ENCODE measurements at regions not wholly inside any gene's neighbourhood (a gene's known extent, or its start where the extent isn't known, plus 50 kb on each side); places are given as distances from the start of the nearest gene placed in this dataset.

- no peaks in the 10 kb centered on the region for H3K36me3 ChIP-seq (ENCODE audit: control insufficient read depth in 1 of 2, insufficient read depth in 2 of 2, low read length in 2 of 2)
- H3K27ac ChIP-seq (ENCODE audit: low read depth, low read length) = no peak overlapping the region
- no peak overlapping the region for H2BK12ac ChIP-seq (ENCODE audit: low read length)
- H2BK5ac ChIP-seq (ENCODE audit: low read depth, low read length, poor library complexity) = no peak overlapping the region
- H4K8ac ChIP-seq (ENCODE audit: low read depth, low read length) = no peak overlapping the region
- H3K9me3 ChIP-seq (ENCODE audit: insufficient read depth, low read depth, low read length) = no peaks in the 10 kb centered on the region
- no peak overlapping the region for H3K4ac ChIP-seq (ENCODE audit: low read depth, low read length)
- H3K4me3 ChIP-seq (ENCODE audit: low read depth, low read length) = no peak overlapping the region
- no peak overlapping the region for H4K91ac ChIP-seq (ENCODE audit: low read depth, low read length)
- H3K9ac ChIP-seq (ENCODE audit: low read length) = no peak overlapping the region
- no peak overlapping the region for H4K12ac ChIP-seq (ENCODE audit: low read depth, low read length)
- H3K79me1 ChIP-seq (ENCODE audit: low read length) = no peaks in the 10 kb centered on the region
- H3K79me2 ChIP-seq (ENCODE audit: control insufficient read depth, insufficient read depth, low read length, poor library complexity) = no peaks in the 10 kb centered on the region
- H3K23ac ChIP-seq (ENCODE audit: low read length) = no peak overlapping the region
- no peak overlapping the region for H2AFZ ChIP-seq (ENCODE audit: insufficient read depth, low read length, poor library complexity)
- H3K18ac ChIP-seq (ENCODE audit: low read length) = no peak overlapping the region
- no peaks in the 10 kb centered on the region for H3K4me1 ChIP-seq (ENCODE audit: control insufficient read depth in 1 of 2, insufficient read depth in 2 of 2, low read length in 2 of 2)
- H3K14ac ChIP-seq (ENCODE audit: low read length) = no peak overlapping the region
- no peak overlapping the region for H3K4me2 ChIP-seq (ENCODE audit: low read length)
- no peak for DNase-seq
- H3K27me3 ChIP-seq (ENCODE audit: insufficient read depth, low read length) = no peaks in the 10 kb centered on the region
- no peak overlapping the region for H2BK120ac ChIP-seq (ENCODE audit: insufficient read depth, low read length, poor library complexity)
- H2AK5ac ChIP-seq (ENCODE audit: low read length) = no peak overlapping the region
Observed at GRCh38 chr1:102074874-102075273, 78.1 kb upstream of the OLFM3 start.

DNA sequence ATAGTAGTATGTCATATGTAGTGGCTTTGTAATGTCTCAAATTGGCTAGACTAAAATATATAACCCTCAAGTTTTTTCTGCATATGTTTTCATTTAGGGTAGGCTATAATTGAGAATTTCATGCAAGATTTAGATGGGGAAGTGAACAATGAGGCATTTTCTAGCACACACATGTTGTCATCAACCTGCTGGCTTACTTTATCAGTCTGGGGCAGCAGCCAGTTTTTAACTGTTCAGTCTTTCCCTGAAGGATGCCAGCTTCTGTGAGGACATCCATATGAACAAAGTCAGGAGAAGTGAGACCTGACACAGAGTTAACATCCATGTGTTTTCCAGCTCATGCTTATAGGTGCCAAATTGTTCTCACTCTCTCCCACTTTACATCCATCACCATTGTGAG lies 74.7 kb upstream of the OLFM3 start:
- Histone ChIP-seq H3K4me1 (ENCODE audit: control insufficient read depth in 1 of 2, insufficient read depth in 2 of 2, low read length in 2 of 2) (no peaks in the 10 kb centered on the region), H2AK5ac (ENCODE audit: low read length) (no peak overlapping the region), H3K23ac (ENCODE audit: low read length) (no peak overlapping the region), H4K91ac (ENCODE audit: low read depth, low read length) (no peak overlapping the region), H4K12ac (ENCODE audit: low read depth, low read length) (no peak overlapping the region), H3K4me3 (ENCODE audit: low read depth, low read length) (no peak overlapping the region), H3K27me3 (ENCODE audit: insufficient read depth, low read length) (no peaks in the 10 kb centered on the region), H3K79me1 (ENCODE audit: low read length) (no peaks in the 10 kb centered on the region), H3K14ac (ENCODE audit: low read length) (no peak overlapping the region), H2BK120ac (ENCODE audit: insufficient read depth, low read length, poor library complexity) (no peak overlapping the region), H2BK12ac (ENCODE audit: low read length) (no peak overlapping the region), H3K4me2 (ENCODE audit: low read length) (no peak overlapping the region), H3K4ac (ENCODE audit: low read depth, low read length) (no peak overlapping the region), H3K79me2 (ENCODE audit: control insufficient read depth, insufficient read depth, low read length, poor library complexity) (no peaks in the 10 kb centered on the region), H2BK5ac (ENCODE audit: low read depth, low read length, poor library complexity) (no peak overlapping the region), H3K36me3 (ENCODE audit: control insufficient read depth in 1 of 2, insufficient read depth in 2 of 2, low read length in 2 of 2) (no peaks in the 10 kb centered on the region), H3K9me3 (ENCODE audit: insufficient read depth, low read depth, low read length) (no peaks in the 10 kb centered on the region), H3K18ac (ENCODE audit: low read length) (no peak overlapping the region), H3K9ac (ENCODE audit: low read length) (no peak overlapping the region), H3K27ac (ENCODE audit: low read depth, low read length) (no peak overlapping the region), H4K8ac (ENCODE audit: low read depth, low read length) (no peak overlapping the region), H2AFZ (ENCODE audit: insufficient read depth, low read length, poor library complexity) (no peak overlapping the region)
- no peak for DNase-seq

- no peaks in the 10 kb centered on the region for H3K79me2 ChIP-seq (ENCODE audit: control insufficient read depth, insufficient read depth, low read length, poor library complexity)
- WGBS (ENCODE audit: extremely low coverage, insufficient coverage, insufficient read length) = no CpG with 5 or more reads among the region's 1 CpG
- no peak overlapping the region for H4K91ac ChIP-seq (ENCODE audit: low read depth, low read length)
- H2AK5ac ChIP-seq (ENCODE audit: low read length) = no peak overlapping the region
- H3K9me3 ChIP-seq (ENCODE audit: insufficient read depth, low read depth, low read length) = no peaks in the 10 kb centered on the region
- no peak overlapping the region for H3K4me3 ChIP-seq (ENCODE audit: low read depth, low read length)
- H3K23ac ChIP-seq (ENCODE audit: low read length) = no peak overlapping the region
- H3K4ac ChIP-seq (ENCODE audit: low read depth, low read length) = no peak overlapping the region
- no peak overlapping the region for H4K12ac ChIP-seq (ENCODE audit: low read depth, low read length)
- no peak overlapping the region for H3K14ac ChIP-seq (ENCODE audit: low read length)
- no peak overlapping the region for H3K4me2 ChIP-seq (ENCODE audit: low read length)
- no peaks in the 10 kb centered on the region for H3K36me3 ChIP-seq (ENCODE audit: control insufficient read depth in 1 of 2, insufficient read depth in 2 of 2, low read length in 2 of 2)
- no peaks in the 10 kb centered on the region for H3K4me1 ChIP-seq (ENCODE audit: control insufficient read depth in 1 of 2, insufficient read depth in 2 of 2, low read length in 2 of 2)
- no peak overlapping the region for H3K18ac ChIP-seq (ENCODE audit: low read length)
- no peak overlapping the region for H3K9ac ChIP-seq (ENCODE audit: low read length)
- H2BK5ac ChIP-seq (ENCODE audit: low read depth, low read length, poor library complexity) = no peak overlapping the region
- H3K79me1 ChIP-seq (ENCODE audit: low read length) = no peaks in the 10 kb centered on the region
- no peaks in the 10 kb centered on the region for H3K27me3 ChIP-seq (ENCODE audit: insufficient read depth, low read length)
- no peak overlapping the region for H2AFZ ChIP-seq (ENCODE audit: insufficient read depth, low read length, poor library complexity)
- H2BK12ac ChIP-seq (ENCODE audit: low read length) = no peak overlapping the region
- no peak for DNase-seq
- no peak overlapping the region for H4K8ac ChIP-seq (ENCODE audit: low read depth, low read length)
- no peak overlapping the region for H3K27ac ChIP-seq (ENCODE audit: low read depth, low read length)
- no peak overlapping the region for H2BK120ac ChIP-seq (ENCODE audit: insufficient read depth, low read length, poor library complexity)
Observed at GRCh38 chr1:102050556-102050955, 53.8 kb upstream of the OLFM3 start.

GRCh38 chr1:102047724-102048123 lies 51.0 kb upstream of the OLFM3 start:
- Histone ChIP-seq H2AFZ (ENCODE audit: insufficient read depth, low read length, poor library complexity) (no peak overlapping the region), H2BK120ac (ENCODE audit: insufficient read depth, low read length, poor library complexity) (no peak overlapping the region), H4K91ac (ENCODE audit: low read depth, low read length) (no peak overlapping the region), H3K4me2 (ENCODE audit: low read length) (no peak overlapping the region), H3K79me1 (ENCODE audit: low read length) (no peaks in the 10 kb centered on the region), H3K18ac (ENCODE audit: low read length) (no peak overlapping the region), H3K14ac (ENCODE audit: low read length) (no peak overlapping the region), H3K23ac (ENCODE audit: low read length) (no peak overlapping the region), H4K8ac (ENCODE audit: low read depth, low read length) (no peak overlapping the region), H4K12ac (ENCODE audit: low read depth, low read length) (no peak overlapping the region), H3K79me2 (ENCODE audit: control insufficient read depth, insufficient read depth, low read length, poor library complexity) (no peaks in the 10 kb centered on the region), H3K4me1 (ENCODE audit: control insufficient read depth in 1 of 2, insufficient read depth in 2 of 2, low read length in 2 of 2) (no peaks in the 10 kb centered on the region), H3K27ac (ENCODE audit: low read depth, low read length) (no peak overlapping the region), H3K9ac (ENCODE audit: low read length) (no peak overlapping the region), H3K36me3 (ENCODE audit: control insufficient read depth in 1 of 2, insufficient read depth in 2 of 2, low read length in 2 of 2) (no peaks in the 10 kb centered on the region), H3K4me3 (ENCODE audit: low read depth, low read length) (no peak overlapping the region), H3K27me3 (ENCODE audit: insufficient read depth, low read length) (no peaks in the 10 kb centered on the region), H2BK12ac (ENCODE audit: low read length) (no peak overlapping the region), H2BK5ac (ENCODE audit: low read depth, low read length, poor library complexity) (no peak overlapping the region), H3K9me3 (ENCODE audit: insufficient read depth, low read depth, low read length) (no peaks in the 10 kb centered on the region), H3K4ac (ENCODE audit: low read depth, low read length) (no peak overlapping the region), H2AK5ac (ENCODE audit: low read length) (no peak overlapping the region)
- WGBS (ENCODE audit: extremely low coverage, insufficient coverage, insufficient read length) = no CpG with 5 or more reads among the region's 2 CpGs
- no peak for DNase-seq
